ENCODE measurements at regions not wholly inside any gene's neighbourhood (a gene's known extent, or its start where the extent isn't known, plus 50 kb on each side); places are given as distances from the start of the nearest gene placed in this dataset.
"Not testable (repeated sequence)": the region's sequence is repeated elsewhere in the genome, so short reads cannot be mapped to it uniquely, and the experiment has no call there.

GRCh38 chr3:147246906-147247305 is 159.4 kb downstream of the ZIC4 start:
- FAIRE-seq, result no peak
- no peak for TF ChIP-seq HDGF (IDR thresholded peaks at IDR 0.05)
- TF ChIP-seq ZBTB40 (IDR thresholded peaks at IDR 0.05; ENCODE audit: borderline replicate concordance), result no peak
- no peak for TF ChIP-seq EZH2 (IDR thresholded peaks at IDR 0.05; ENCODE audit: borderline replicate concordance, control insufficient read depth, low read depth, low read length)
- TF ChIP-seq RBBP5 (conservative IDR thresholded peaks at IDR 0.05), result no peak
- TF ChIP-seq MXI1 (IDR thresholded peaks at IDR 0.05; ENCODE audit: low read depth, low read length), result no peak
- TF ChIP-seq BRCA1 (IDR thresholded peaks at IDR 0.05; ENCODE audit: low read depth, low read length), result no peak
- no peak for TF ChIP-seq PML (IDR thresholded peaks at IDR 0.05; ENCODE audit: low read length)
- no peak for TF ChIP-seq BHLHE40 (IDR thresholded peaks at IDR 0.05; ENCODE audit: borderline replicate concordance in 1 of 2, low read depth in 2 of 2, low read length in 1 of 2)
- no peak for TF ChIP-seq SP1 (IDR thresholded peaks at IDR 0.05; ENCODE audit: low read depth, low read length)
- no peak for TF ChIP-seq JUNB (IDR thresholded peaks at IDR 0.05)
- no peak for DNase-seq (ENCODE audit: low read depth, low spot score)
- BruUV-seq (replicated peaks), result no TSS peak
- Histone ChIP-seq H3K4me3 (no peak overlapping the region), H3K9ac (ENCODE audit: control insufficient read depth, insufficient read depth, low read length) (no peak overlapping the region), H3K9me3 (replicated peaks; ENCODE audit: control insufficient read depth, insufficient read depth, low read length) (no peaks in the 10 kb centered on the region), H3K4me1 (ENCODE audit: control insufficient read depth, insufficient read depth, low read length) (no peaks in the 10 kb centered on the region), H3K79me2 (ENCODE audit: control insufficient read depth, insufficient read depth, low read length) (no peaks in the 10 kb centered on the region), H3K4me2 (ENCODE audit: control insufficient read depth, insufficient read depth) (no peak overlapping the region), H3K36me3 (ENCODE audit: control insufficient read depth in 2 of 2, insufficient read depth in 2 of 2, low read length in 1 of 2) (no peaks in the 10 kb centered on the region), H3K27ac (ENCODE audit: control insufficient read depth, insufficient read depth) (no peak overlapping the region), H2AFZ (ENCODE audit: control insufficient read depth, low read depth, low read length) (no peak overlapping the region), H4K20me1 (ENCODE audit: control insufficient read depth, insufficient read depth) (no peaks in the 10 kb centered on the region), H3K27me3 (replicated peaks in 1 of 2; ENCODE audit: control insufficient read depth in 2 of 2, insufficient read depth in 2 of 2, low read length in 1 of 2) (no peaks in the 10 kb centered on the region)
- ChIA-PET SMC1A (ENCODE audit: uncharacterized antibody, unreplicated experiment) (no interaction called here), CTCF (no interaction called here), RAD21 (ENCODE audit: unreplicated experiment) (no interaction called here), POLR2A (no interaction called here)
- 20% methylated on average over 4 of the region's 4 CpGs for WGBS (ENCODE audit: insufficient coverage, insufficient replicate concordance, low lambda C conversion rate, missing lambda C conversion rate)
- ATAC-seq, result no peak
- intact Hi-C loops (cut with micrococcal nuclease; ENCODE audit: unreplicated experiment) (no loop called here), in situ Hi-C loops (cut with MboI) (no loop called here)

GRCh38 chr3:147245638-147246037 is 160.7 kb downstream of the ZIC4 start:
- in situ Hi-C loops (cut with MboI); H3K27me3 ChIP-seq (replicated peaks in 1 of 2; ENCODE audit: control insufficient read depth in 2 of 2, insufficient read depth in 2 of 2, low read length in 1 of 2); H3K79me2 ChIP-seq (ENCODE audit: control insufficient read depth, insufficient read depth, low read length); H3K27ac ChIP-seq (ENCODE audit: control insufficient read depth, insufficient read depth); H2AFZ ChIP-seq (ENCODE audit: control insufficient read depth, low read depth, low read length); intact Hi-C loops (cut with micrococcal nuclease; ENCODE audit: unreplicated experiment); SMC1A ChIA-PET (ENCODE audit: uncharacterized antibody, unreplicated experiment); H3K9ac ChIP-seq (ENCODE audit: control insufficient read depth, insufficient read depth, low read length); H3K9me3 ChIP-seq (replicated peaks; ENCODE audit: control insufficient read depth, insufficient read depth, low read length); DNase-seq (ENCODE audit: low read depth, low spot score); H3K36me3 ChIP-seq (ENCODE audit: control insufficient read depth in 2 of 2, insufficient read depth in 2 of 2, low read length in 1 of 2); CTCF ChIA-PET; H3K4me1 ChIP-seq (ENCODE audit: control insufficient read depth, insufficient read depth, low read length); H3K4me2 ChIP-seq (ENCODE audit: control insufficient read depth, insufficient read depth); ATAC-seq; BruUV-seq (replicated peaks); POLR2A ChIA-PET; H4K20me1 ChIP-seq (ENCODE audit: control insufficient read depth, insufficient read depth); H3K4me3 ChIP-seq; RAD21 ChIA-PET (ENCODE audit: unreplicated experiment); FAIRE-seq: not testable (repeated sequence)
- WGBS (ENCODE audit: insufficient coverage, insufficient replicate concordance, low lambda C conversion rate, missing lambda C conversion rate), result 72% methylated on average over 30 of the region's 34 CpGs
